H9 (cell line): ENCODE measurements at regions not wholly inside any gene's neighbourhood (a gene's known extent, or its start where the extent isn't known, plus 50 kb on each side); places are given as distances from the start of the nearest gene placed in this dataset.

Experiments used
- DNase-seq: peaks from one replicate; pipeline ENCODE4 v3.0.0-alpha.2; 2017
- H2AFZ ChIP-seq: one replicate; pipeline ENCODE4 v1.6.1; 2013; ENCODE audit warnings: mild to moderate bottlenecking, low read length, control low read depth, moderate library complexity
- H2AK5ac ChIP-seq: 2 replicates; pipeline ENCODE4 v1.6.1; 2013; ENCODE audit warnings: low read length, control low read depth, mixed read lengths; ENCODE audit not compliant: insufficient read length
- H2BK120ac ChIP-seq: one replicate; pipeline ENCODE4 v1.6.1; 2013; ENCODE audit warnings: low read depth, mild to moderate bottlenecking, low read length, control low read depth, inconsistent platforms; ENCODE audit not compliant: poor library complexity, severe bottlenecking
- H2BK12ac ChIP-seq: 2 replicates; pipeline ENCODE4 v1.6.1; 2013; ENCODE audit warnings: low read length, control low read depth, mixed read lengths, low read depth; ENCODE audit not compliant: insufficient read length
- H2BK15ac ChIP-seq: 2 replicates; pipeline ENCODE4 v1.6.1; 2013; ENCODE audit warnings: low read depth, low read length, control low read depth
- H2BK20ac ChIP-seq: one replicate; pipeline ENCODE4 v1.6.1; 2013; ENCODE audit warnings: low read depth, mild to moderate bottlenecking, low read length, control low read depth, inconsistent platforms; ENCODE audit not compliant: poor library complexity, severe bottlenecking
- H2BK5ac ChIP-seq: 2 replicates; pipeline ENCODE4 v1.6.1; 2013; ENCODE audit warnings: low read length, control low read depth, mixed read lengths; ENCODE audit not compliant: insufficient read length
- H3K14ac ChIP-seq: 2 replicates; pipeline ENCODE4 v1.6.1; 2013; ENCODE audit warnings: low read length, control low read depth; ENCODE audit not compliant: insufficient read depth
- H3K18ac ChIP-seq: 2 replicates; pipeline ENCODE4 v1.6.1; 2013; ENCODE audit warnings: low read depth, mild to moderate bottlenecking, mixed read lengths, low read length, control low read depth; ENCODE audit not compliant: insufficient read length
- H3K23ac ChIP-seq: 2 replicates; pipeline ENCODE4 v1.6.1; 2013; ENCODE audit warnings: low read length, control low read depth, mixed read lengths, low read depth; ENCODE audit not compliant: insufficient read length
- H3K23me2 ChIP-seq: 2 replicates; pipeline ENCODE4 v1.6.1; 2013; ENCODE audit warnings: low read depth, mild to moderate bottlenecking, mixed read lengths, low read length, control low read depth; ENCODE audit not compliant: insufficient read length, poor library complexity, severe bottlenecking
- H3K27ac ChIP-seq: 2 replicates; pipeline ENCODE4 v1.5.1; 2013; ENCODE audit warnings: low read length, control low read depth, mixed read lengths, low read depth; ENCODE audit not compliant: insufficient read length
- H3K27me3 ChIP-seq: 2 replicates; pipeline ENCODE4 v1.6.1; 2013; ENCODE audit warnings: low read length, control low read depth, inconsistent platforms; ENCODE audit not compliant: insufficient read depth
- H3K4ac ChIP-seq: 2 replicates; pipeline ENCODE4 v1.6.1; 2013; ENCODE audit warnings: low read depth, mild to moderate bottlenecking, control low read depth, inconsistent platforms, low read length, moderate library complexity
- H3K4me1 ChIP-seq: 2 replicates; pipeline ENCODE4 v1.6.1; 2013; ENCODE audit warnings: low read length, control low read depth, inconsistent platforms; ENCODE audit not compliant: insufficient read depth
- H3K4me2 ChIP-seq: 2 replicates; pipeline ENCODE4 v1.6.1; 2013; ENCODE audit warnings: low read length, control low read depth, mixed read lengths; ENCODE audit not compliant: insufficient read length, insufficient read depth
- H3K56ac ChIP-seq: 2 replicates; pipeline ENCODE4 v1.6.1; 2013; ENCODE audit warnings: low read depth, mild to moderate bottlenecking, mixed read lengths, low read length, control low read depth; ENCODE audit not compliant: insufficient read length
- H3K79me1 ChIP-seq: 2 replicates; pipeline ENCODE4 v1.6.1; 2013; ENCODE audit warnings: low read depth, mild to moderate bottlenecking, moderate library complexity, low read length, control low read depth, inconsistent platforms; ENCODE audit not compliant: insufficient read depth, poor library complexity, severe bottlenecking
- H3K79me2 ChIP-seq: 2 replicates; pipeline ENCODE4 v1.6.1; 2013; ENCODE audit warnings: low read length, control low read depth, inconsistent platforms; ENCODE audit not compliant: insufficient read depth
- H3K9ac ChIP-seq: 2 replicates; pipeline ENCODE4 v1.6.1; 2013; ENCODE audit warnings: low read length, control low read depth, mixed read lengths; ENCODE audit not compliant: insufficient read length; ENCODE audit errors: extremely low read depth
- H3K9me3 ChIP-seq: one replicate; pipeline ENCODE4 v1.6.1; 2013; ENCODE audit warnings: low read depth, low read length, inconsistent platforms; ENCODE audit not compliant: control insufficient read depth
- H3T11ph ChIP-seq: one replicate; pipeline ENCODE4 v1.6.1; 2013; ENCODE audit warnings: mild to moderate bottlenecking, low read length, control low read depth, inconsistent platforms
- H4K20me1 ChIP-seq: one replicate; pipeline ENCODE4 v1.6.1; 2013; ENCODE audit not compliant: control insufficient read depth, insufficient read length, insufficient read depth
- H4K5ac ChIP-seq: 2 replicates; pipeline ENCODE4 v1.6.1; 2013; ENCODE audit warnings: low read depth, mild to moderate bottlenecking, mixed read lengths, low read length, control low read depth; ENCODE audit not compliant: insufficient read length
- H4K8ac ChIP-seq: replicated peaks from 2 replicates; pipeline ENCODE4 v1.6.1; 2013; ENCODE audit warnings: low read length, control low read depth, mixed read lengths, low read depth; ENCODE audit not compliant: insufficient read length
- H4K91ac ChIP-seq: 2 replicates; pipeline ENCODE4 v1.6.1; 2013; ENCODE audit warnings: low read depth, mild to moderate bottlenecking, moderate library complexity, mixed read lengths, low read length, control low read depth; ENCODE audit not compliant: insufficient read length
- H3K27ac Mint-ChIP-seq, 3 experiments: 2 replicates in 2 of 3; 3 replicates in 1 of 3; pipeline ENCODE4 v1.8.0; 2020 to 2021; ENCODE audit warnings: mixed read lengths in 3 of 3, mild to moderate bottlenecking in 1 of 3, moderate library complexity in 1 of 3
- H3K27me3 Mint-ChIP-seq: 2 replicates; pipeline ENCODE4 v1.8.0; 2021; ENCODE audit warnings: low read depth, mild to moderate bottlenecking, moderate library complexity, mixed read lengths
- H3K36me3 Mint-ChIP-seq, 3 experiments: 2 replicates in 2 of 3; 3 replicates in 1 of 3; pipeline ENCODE4 v1.8.0; 2020 to 2021; ENCODE audit warnings: low read depth in 3 of 3, mixed read lengths in 3 of 3; ENCODE audit not compliant: insufficient read depth in 1 of 3
- H3K4me1 Mint-ChIP-seq, 2 experiments: 2 replicates each; pipeline ENCODE4 v1.8.0; 2020; ENCODE audit warnings: mixed read lengths in 2 of 2
- H3K4me3 Mint-ChIP-seq, 2 experiments: 2 replicates in 1 of 2; 3 replicates in 1 of 2; pipeline ENCODE4 v1.8.0; 2020 to 2021; ENCODE audit warnings: mild to moderate bottlenecking in 2 of 2, mixed read lengths in 2 of 2, moderate library complexity in 1 of 2
- H3K9me3 Mint-ChIP-seq, 2 experiments: 2 replicates in 1 of 2; 3 replicates in 1 of 2; pipeline ENCODE4 v1.8.0; 2020; ENCODE audit warnings: mild to moderate bottlenecking in 2 of 2, mixed read lengths in 2 of 2, moderate library complexity in 1 of 2
- CTCF ChIP-seq: fragments of 200-600 bp; sonication (generic); conservative IDR thresholded peaks from 3 replicates; pipeline ENCODE4 v1.8.0; 2021; ENCODE audit warnings: antibody characterized with exemption, mild to moderate bottlenecking
- WGBS: extraction: QIAGEN DNeasy Blood & Tissue Kit; methylation state at CpG from one replicate; pipeline ENCODE4 v1.1.7; 2013; ENCODE audit warnings: missing lambda C conversion rate, low lambda C conversion rate, mixed read lengths; ENCODE audit not compliant: insufficient read length; ENCODE audit errors: extremely low coverage; 5-methylcytosine and 5-hydroxymethylcytosine counted together

GRCh38 chr4:121534187-121534586 lies 153.4 kb upstream of the QRFPR start:
- Histone ChIP-seq H3K23me2 (no peaks in the 10 kb centered on the region), H3T11ph (no peak overlapping the region), H2AFZ (no peak overlapping the region), H3K79me1 (no peaks in the 10 kb centered on the region), H3K27me3 (no peaks in the 10 kb centered on the region), H3K4ac (no peak overlapping the region), H2BK120ac (no peak overlapping the region), H3K4me2 (no peak overlapping the region), H3K79me2 (no peaks in the 10 kb centered on the region), H2AK5ac (no peak overlapping the region), H3K56ac (no peak overlapping the region), H3K23ac (no peak overlapping the region), H3K27ac (no peak overlapping the region), H2BK12ac (no peak overlapping the region), H3K9me3 (no peaks in the 10 kb centered on the region), H3K18ac (no peak overlapping the region), H3K9ac (no peak overlapping the region), H4K8ac (no peak overlapping the region), H2BK15ac (no peak overlapping the region), H2BK5ac (no peak overlapping the region), H4K20me1 (no peaks in the 10 kb centered on the region), H3K4me1 (no peaks in the 10 kb centered on the region), H4K91ac (no peak overlapping the region), H2BK20ac (no peak overlapping the region), H4K5ac (no peak overlapping the region), H3K14ac (no peak overlapping the region)
- Mint-ChIP-seq H3K4me3 (no peak overlapping the region), H3K27ac (no peak overlapping the region; a peak in 1 of 7 replicates), H3K36me3 (no peaks in the 10 kb centered on the region), H3K27me3 (peaks cover 3% of the 10 kb centered on the region; the same call in 1 of the 2 replicates), H3K9me3 (no peaks in the 10 kb centered on the region), H3K4me1 (no peaks in the 10 kb centered on the region)
- DNase-seq: no peak
- TF ChIP-seq CTCF: no peak
- WGBS: no CpG with 5 or more reads among the region's 2 CpGs
